RWPE1 (cell line): ENCODE measurements at regions not wholly inside any gene's neighbourhood (a gene's known extent, or its start where the extent isn't known, plus 50 kb on each side); places are given as distances from the start of the nearest gene placed in this dataset.

Experiments
- CTCF ChIA-PET: fragments of 350-600 bp; sonication (Branson Sonifier 250); formaldehyde crosslinking; extraction: SDS; loops from one replicate; lab custom pipeline; 2021; lab: Yijun Ruan, JAX
- POLR2A ChIA-PET: fragments of 400-600 bp; formaldehyde crosslinking; extraction: SDS; loops from one replicate; lab custom pipeline; 2020; ENCODE audit warnings: antibody characterized with exemption; ENCODE audit not compliant: low non-redundant PET; lab: Yijun Ruan, JAX
- DNase-seq: peaks from one replicate; pipeline ENCODE4 v3.0.0; 2012; ENCODE audit warnings: low spot score
- H3K27ac ChIP-seq: fragments of 450-650 bp; 2 replicates; pipeline ENCODE4 v1.5.1; 2017
- CTCF ChIP-seq: fragments of 450-650 bp; conservative IDR thresholded peaks from 2 replicates; pipeline ENCODE4 v1.5.1; 2017; ENCODE audit warnings: low read depth, mild to moderate bottlenecking

DNA sequence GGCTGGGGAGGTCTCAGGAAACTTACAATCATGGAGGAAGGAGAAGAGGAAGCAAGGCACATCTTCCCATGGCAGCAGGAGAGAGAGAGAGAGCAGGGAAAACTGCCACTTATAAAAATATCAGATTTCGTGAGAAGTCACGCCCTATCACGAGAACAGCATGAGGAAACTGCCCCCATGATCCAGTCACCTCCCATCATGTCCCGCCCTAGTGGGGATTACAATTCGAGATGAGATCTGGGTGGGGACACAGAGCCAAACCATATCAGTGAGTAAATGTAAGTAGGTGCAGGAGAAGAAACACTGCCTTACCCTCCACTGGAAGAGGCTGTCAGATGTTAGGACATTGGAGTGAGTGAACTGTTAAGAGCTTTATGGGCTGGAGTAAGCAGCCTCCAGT, 270.4 kb downstream of the TFAP2C start:
- no peak for TF ChIP-seq CTCF
- DNase-seq: no peak
- no peak overlapping the region for H3K27ac ChIP-seq
- CTCF ChIA-PET: interaction anchor here (0.7 to 1.0 kb wide), 3 partner anchors 9 to 270 kb away, joined by 3 read pairs; no protein-coding TSS in a partner anchor
- POLR2A ChIA-PET: no interaction called here

DNA sequence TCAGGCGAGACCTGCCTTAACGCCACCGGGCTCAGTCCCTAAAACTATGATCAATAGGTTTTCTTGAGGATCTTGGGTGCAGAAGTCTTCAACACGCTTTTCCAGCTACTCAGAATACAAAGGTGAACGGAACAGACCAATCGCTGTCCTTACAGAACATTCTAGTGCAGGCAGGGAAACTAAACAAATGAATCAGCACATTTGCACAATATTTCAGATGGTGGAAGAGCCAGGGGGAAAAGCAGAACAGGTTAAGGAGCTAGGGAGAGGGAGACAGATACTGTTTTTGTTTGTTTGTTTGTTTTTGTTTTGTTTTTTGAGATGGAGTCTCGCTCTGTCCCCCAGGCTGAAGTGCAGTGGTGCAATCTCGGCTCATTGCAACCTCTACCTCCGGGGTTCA, 271.1 kb downstream of the TFAP2C start:
- no peak for DNase-seq
- H3K27ac ChIP-seq: no peak overlapping the region
- ChIA-PET CTCF (interaction anchor here (0.7 to 1.0 kb wide), 2 partner anchors 10 to 270 kb away, joined by 3 read pairs; no protein-coding TSS in a partner anchor), POLR2A (no interaction called here)
- no peak for TF ChIP-seq CTCF

GRCh38 chr20:56903421-56903820, 274.3 kb downstream of the TFAP2C start:
- no peak overlapping the region for H3K27ac ChIP-seq
- ChIA-PET CTCF (no interaction called here), POLR2A (no interaction called here)
- DNase-seq: no peak
- no peak for TF ChIP-seq CTCF

DNA sequence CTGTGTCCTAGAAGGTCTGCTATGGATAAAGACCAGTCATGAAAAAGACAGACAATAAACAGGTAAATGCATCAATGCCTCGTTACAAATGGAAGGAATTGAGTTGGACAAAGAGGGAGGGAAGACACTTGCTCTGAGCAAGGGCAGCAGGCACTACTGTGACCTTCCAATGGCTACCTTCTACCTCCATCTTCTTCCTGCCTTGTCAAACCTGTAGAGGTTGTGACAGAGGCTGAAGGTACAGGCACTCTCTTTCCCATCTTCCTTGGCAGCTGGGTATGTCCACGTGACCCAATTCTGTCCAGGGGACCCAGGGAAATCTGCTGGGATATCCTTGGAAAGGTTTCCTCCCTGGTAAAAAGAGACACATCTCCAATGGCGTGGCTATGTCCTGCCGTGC, 274.8 kb downstream of the TFAP2C start:
- no peak for DNase-seq
- TF ChIP-seq CTCF: no peak
- H3K27ac ChIP-seq: no peak overlapping the region
- CTCF ChIA-PET: no interaction called here
- POLR2A ChIA-PET: no interaction called here

GRCh38 chr20:56909918-56910714, 281.0 kb downstream of the TFAP2C start:
- ChIA-PET CTCF (no interaction called here), POLR2A (no interaction called here)
- no peak overlapping the region for H3K27ac ChIP-seq
- TF ChIP-seq CTCF: no peak
- DNase-seq: no peak

- POLR2A ChIA-PET: no interaction called here
- H3K27ac ChIP-seq: no peak overlapping the region
- CTCF ChIA-PET: interaction anchor here (0.5 kb wide), 1 partner anchor 144 kb away, joined by 4 read pairs; no protein-coding TSS in a partner anchor
- TF ChIP-seq CTCF: no peak
- no peak for DNase-seq
Measured at GRCh38 chr20:56911946-56912345, 282.8 kb downstream of the TFAP2C start.
